Ovary (tissue), 7 donors: ENCODE measurements at regions not wholly inside any gene's neighbourhood (a gene's known extent, or its start where the extent isn't known, plus 50 kb on each side); places are given as distances from the start of the nearest gene placed in this dataset.

Experiments used
- DNase-seq, 5 donors: peaks; one replicate each; pipeline ENCODE4 v3.0.0-alpha.2; 2019 to 2020
- H3K27ac ChIP-seq, 2 donors: fragments of 200-600 bp; one replicate each; pipeline versions ENCODE4 v1.5.1 to v1.8.0; 2019 to 2022
- H3K27me3 ChIP-seq: fragments of 200-600 bp; one replicate; pipeline ENCODE4 v1.8.0; 2022
- H3K36me3 ChIP-seq: fragments of 200-600 bp; sonication (generic); one replicate; pipeline ENCODE4 v1.5.1; 2019
- H3K4me1 ChIP-seq: one replicate; pipeline ENCODE4 v1.8.1; 2013; ENCODE audit warnings: mild to moderate bottlenecking, moderate library complexity; ENCODE audit not compliant: insufficient read depth
- H3K4me3 ChIP-seq: fragments of 200-600 bp; sonication (generic); one replicate; pipeline ENCODE4 v1.5.1; 2017
- H3K9me3 ChIP-seq, 2 donors: fragments of 200-600 bp in 1 of 2; sonication (generic) in 1 of 2; one replicate each; pipeline versions ENCODE4 v1.5.1 to v1.8.1; 2013 to 2019; ENCODE audit warnings: mild to moderate bottlenecking in 1 of 2, moderate library complexity in 1 of 2
- CTCF ChIP-seq, 3 donors: fragments of 450-650 bp in 2 of 3; fragments of 200-600 bp in 1 of 3; IDR thresholded peaks; one replicate each; pipeline versions ENCODE4 v1.5.1 to v1.8.0; 2016 to 2022; ENCODE audit warnings: antibody characterized with exemption in 3 of 3, mild to moderate bottlenecking in 1 of 3
- EP300 ChIP-seq: sonication (generic); formaldehyde crosslinking; IDR thresholded peaks from one replicate; pipeline ENCODE4 v1.6.1; 2017; ENCODE audit warnings: antibody characterized with exemption
- POLR2A ChIP-seq: fragments of 450-650 bp; IDR thresholded peaks from one replicate; pipeline ENCODE4 v1.6.1; 2017; ENCODE audit warnings: antibody characterized with exemption, mild to moderate bottlenecking, moderate library complexity
- WGBS, 3 donors: extraction: QIAGEN DNeasy Blood & Tissue Kit in 1 of 3; methylation state at CpG; one replicate each; pipeline versions ENCODE4 v1.1.5 to v1.1.7; 2013 to 2017; 5-methylcytosine and 5-hydroxymethylcytosine counted together
- intact Hi-C, 4 donors: fragments of 100-400 bp; cut with DNase I; formaldehyde crosslinking; loops; one replicate each; pipeline versions ENCODE4 v1.11.0 to v1.15.1; 2022 to 2023
- donor health status: DM: no; HTN: no; CAD: no; lungs with moderate emphysema.
- donor health status: DM: no; HTN: no; CAD: no.
- donor health status: Bipolar disorder and iron deficiency.
- donor health status: DM: no; HTN: no; CAD: no.
- donor health status: DM: yes; HTN: yes; CAD: no.

GRCh38 chr6:74928203-74928602 is 277.6 kb downstream of the COL12A1 start:
- Histone ChIP-seq H3K27me3 (no peaks in the 10 kb centered on the region), H3K27ac (no peak overlapping the region), H3K4me1 (peaks cover 1% of the 10 kb centered on the region), H3K4me3 (no peak overlapping the region), H3K36me3 (no peaks in the 10 kb centered on the region), H3K9me3 (no peaks in the 10 kb centered on the region)
- TF ChIP-seq POLR2A (no peak), CTCF (IDR thresholded peaks at IDR 0.05) (no peak), EP300 (no peak)
- WGBS, 3 donors: 83 to 88% (median 85%) methylated on average over 4 of the region's 4 CpGs
- DNase-seq: no peak
- intact Hi-C loops: no loop called here

GRCh38 chr6:74927299-74927698 is 278.6 kb downstream of the COL12A1 start:
- TF ChIP-seq POLR2A: no peak
- TF ChIP-seq CTCF (IDR thresholded peaks at IDR 0.05): no peak

GRCh38 chr6:74925683-74926082 is 280.2 kb downstream of the COL12A1 start:
- TF ChIP-seq EP300 (no peak), POLR2A (no peak), CTCF (IDR thresholded peaks at IDR 0.05) (no peak)
- H3K36me3 ChIP-seq: no peaks in the 10 kb centered on the region
- no peaks in the 10 kb centered on the region for H3K9me3 ChIP-seq
- H3K4me3 ChIP-seq: no peak overlapping the region
- no peak for DNase-seq
- intact Hi-C loops: no loop called here
- H3K27me3 ChIP-seq: no peaks in the 10 kb centered on the region
- H3K4me1 ChIP-seq: no peaks in the 10 kb centered on the region
- no peak overlapping the region for H3K27ac ChIP-seq
- WGBS, 3 donors: 86 to 94% (median 90%) methylated on average over 5 of the region's 5 CpGs

More at GRCh38 chr6:74927299-74927698, 278.6 kb downstream of the COL12A1 start:
- 55 to 76% (median 65%) methylated on average over 3 of the region's 3 CpGs for WGBS, 3 donors
- H3K27me3 ChIP-seq: no peaks in the 10 kb centered on the region
- no peaks in the 10 kb centered on the region for H3K9me3 ChIP-seq
- intact Hi-C loops: no loop called here
- peaks cover 1% of the 10 kb centered on the region for H3K4me1 ChIP-seq
- no peak overlapping the region for H3K4me3 ChIP-seq
- no peak for DNase-seq
- H3K36me3 ChIP-seq: no peaks in the 10 kb centered on the region
- H3K27ac ChIP-seq: no peak overlapping the region

GRCh38 chr6:74914888-74915287 is 291.0 kb downstream of the COL12A1 start:
- intact Hi-C loops: no loop called here
- no peak for DNase-seq
- Histone ChIP-seq H3K4me3 (no peak overlapping the region), H3K27me3 (peaks cover 4% of the 10 kb centered on the region), H3K4me1 (no peaks in the 10 kb centered on the region), H3K36me3 (no peaks in the 10 kb centered on the region), H3K9me3 (no peaks in the 10 kb centered on the region), H3K27ac (no peak overlapping the region)
- 87% methylated on average over 3 of the region's 3 CpGs for WGBS, 3 donors
- TF ChIP-seq CTCF (IDR thresholded peaks at IDR 0.05) (no peak), EP300 (no peak), POLR2A (no peak)

GRCh38 chr6:74912234-74912633 is 293.6 kb downstream of the COL12A1 start:
- Histone ChIP-seq H3K9me3 (no peaks in the 10 kb centered on the region), H3K27ac (no peak overlapping the region), H3K27me3 (peaks cover 4% of the 10 kb centered on the region), H3K4me1 (no peaks in the 10 kb centered on the region), H3K4me3 (no peak overlapping the region), H3K36me3 (no peaks in the 10 kb centered on the region)
- TF ChIP-seq POLR2A (no peak), EP300 (no peak), CTCF (IDR thresholded peaks at IDR 0.05) (no peak)
- WGBS, 3 donors: 34 to 58% (median 42%) methylated on average over 3 of the region's 3 CpGs
- no peak for DNase-seq
- intact Hi-C loops: no loop called here
